NCI-H2196 (cell line): ENCODE measurements at regions not wholly inside any gene's neighbourhood (a gene's known extent, or its start where the extent isn't known, plus 50 kb on each side); places are given as distances from the start of the nearest gene placed in this dataset.
"Not testable (repeated sequence)": the region's sequence is repeated elsewhere in the genome, so short reads cannot be mapped to it uniquely, and the experiment has no call there.

Source experiments
- DNase-seq: peaks from one replicate; lab custom pipeline; 2025; ENCODE audit not compliant: unreplicated experiment; lab: John Stamatoyannopoulos, UW

DNA sequence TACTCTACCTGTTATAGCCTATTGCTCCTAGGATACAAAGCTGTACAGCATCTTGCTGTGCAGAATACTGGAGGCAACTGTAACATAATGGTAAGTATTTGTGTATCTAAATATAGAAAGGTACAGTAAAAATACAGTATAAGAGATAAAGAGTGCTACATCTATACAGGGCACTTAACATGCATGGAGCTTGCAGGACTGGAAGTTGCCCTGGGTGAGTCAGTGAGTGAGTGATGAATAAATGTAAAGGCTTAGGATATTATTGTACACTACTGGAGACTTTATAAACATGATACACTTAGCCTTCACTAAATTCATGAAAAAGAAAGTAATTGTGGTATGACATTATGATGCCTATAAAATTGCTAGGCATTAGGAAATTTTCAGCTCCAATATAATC lies 65.5 kb upstream of the OSMR start:
- DNase-seq, result no peak

DNA sequence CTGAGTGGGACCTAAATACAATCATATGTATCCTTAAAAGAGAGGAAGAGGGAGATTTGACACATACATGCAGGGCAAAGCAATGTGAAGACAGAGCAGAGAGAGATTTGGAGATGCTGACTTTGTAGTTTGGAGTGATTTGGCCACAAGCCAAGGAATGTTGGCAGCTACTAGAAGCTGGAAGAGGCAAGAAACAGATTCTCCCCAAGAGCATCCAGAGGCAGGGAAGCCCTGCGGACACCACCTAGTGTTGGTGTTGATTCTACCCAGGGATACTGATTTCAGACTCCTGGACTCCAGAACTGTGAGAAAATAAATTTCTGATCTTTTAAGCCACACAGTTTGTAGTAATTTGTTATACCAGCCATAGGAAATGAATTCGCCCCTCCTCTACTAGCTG lies 64.9 kb upstream of the OSMR start:
- peak; percentile 84 for DNase-seq

DNA sequence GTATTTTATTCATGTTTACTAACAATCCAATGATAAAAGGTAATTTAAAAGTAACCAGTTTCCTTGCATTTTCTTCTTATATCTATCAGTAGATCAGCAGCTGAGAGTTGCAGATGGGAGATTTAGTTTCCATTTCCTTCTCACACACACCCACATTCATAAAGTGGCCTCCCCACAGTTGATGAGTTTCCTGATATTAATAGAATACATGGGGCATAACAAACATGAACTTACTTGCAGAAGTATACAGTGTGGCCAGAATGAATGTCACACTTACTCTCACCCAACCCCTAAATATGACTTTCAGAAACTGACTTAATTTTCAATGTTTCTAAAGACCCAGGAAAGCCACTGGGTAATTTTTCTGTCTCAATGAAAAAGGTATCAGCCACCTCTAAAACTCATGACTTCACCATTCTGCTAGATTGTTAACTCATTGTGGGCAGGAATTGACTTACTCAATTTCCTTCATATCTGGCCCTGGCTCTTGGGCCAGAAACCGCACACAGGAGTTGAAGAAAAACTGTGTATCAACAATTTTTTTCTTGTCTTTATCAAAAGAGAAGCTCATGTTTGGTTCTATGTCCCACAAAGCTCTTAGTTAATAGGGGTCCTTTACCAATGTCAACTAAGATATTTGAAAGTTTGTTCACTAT lies 63.5 kb upstream of the OSMR start:
- no peak for DNase-seq

DNA sequence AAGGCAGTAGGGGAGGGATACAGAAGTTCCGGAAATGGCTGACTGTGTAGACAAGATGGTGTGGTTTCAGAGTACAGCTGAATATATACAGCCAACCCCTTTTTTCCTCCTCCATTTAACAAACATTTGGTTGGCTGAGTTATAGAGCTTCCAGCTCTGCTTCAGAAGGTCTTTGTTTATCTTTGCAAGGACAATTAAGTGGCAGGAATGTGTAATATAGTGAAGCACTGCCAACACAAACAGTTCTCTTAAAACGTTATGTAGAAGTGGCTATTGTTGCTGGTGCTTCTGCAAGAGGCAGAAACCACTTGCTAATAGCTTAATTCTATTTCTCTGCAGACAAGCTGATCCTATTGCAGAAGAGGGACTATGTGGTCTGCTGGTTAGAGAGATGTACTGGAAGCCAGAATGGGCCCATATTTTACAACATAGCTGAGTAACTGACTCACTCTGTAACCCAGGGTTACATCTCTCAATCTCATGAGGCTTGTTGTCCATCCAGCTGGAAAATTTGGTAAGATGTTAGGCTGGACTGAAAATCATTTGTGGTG lies 62.7 kb upstream of the OSMR start:
- peak; percentile 97 for DNase-seq

DNA sequence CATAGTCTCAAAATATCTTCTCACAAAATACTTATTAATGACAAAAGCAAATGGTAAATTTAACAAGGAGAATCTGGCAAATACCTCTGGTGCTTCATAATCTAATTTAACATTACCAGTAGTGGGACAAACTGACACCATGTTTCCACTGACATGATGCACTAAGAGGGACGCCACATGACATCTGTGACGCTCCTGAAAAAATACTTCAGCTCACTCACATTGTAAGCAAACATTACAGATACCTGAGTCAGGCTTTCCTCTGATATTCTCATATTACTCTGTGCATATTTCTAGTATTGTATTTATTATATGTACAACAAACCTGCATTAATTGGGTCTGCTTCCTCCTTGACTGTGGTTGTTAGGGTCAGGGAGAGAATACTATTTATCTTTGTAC lies 56.7 kb upstream of the OSMR start:
- DNase-seq, result no peak

DNA sequence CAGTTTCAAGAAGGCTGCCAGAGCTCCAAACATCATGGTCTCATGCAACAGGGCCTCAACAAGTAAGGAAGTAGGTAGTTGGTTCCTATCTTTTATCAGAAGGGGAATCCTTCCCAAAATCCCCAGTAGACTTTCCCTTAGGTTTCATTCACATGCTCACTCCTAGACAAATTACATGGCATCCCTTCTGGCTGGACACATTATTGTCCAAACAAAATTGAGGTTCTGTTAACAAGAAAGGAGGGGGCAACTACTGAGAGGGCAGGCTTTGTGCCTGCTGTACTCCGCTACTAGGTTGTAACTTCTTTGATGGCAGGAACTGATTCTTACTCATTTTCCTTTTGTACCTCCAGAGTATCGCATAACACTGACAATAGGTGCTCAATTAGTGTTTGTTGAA lies 56.0 kb upstream of the OSMR start:
- no peak for DNase-seq

DNA sequence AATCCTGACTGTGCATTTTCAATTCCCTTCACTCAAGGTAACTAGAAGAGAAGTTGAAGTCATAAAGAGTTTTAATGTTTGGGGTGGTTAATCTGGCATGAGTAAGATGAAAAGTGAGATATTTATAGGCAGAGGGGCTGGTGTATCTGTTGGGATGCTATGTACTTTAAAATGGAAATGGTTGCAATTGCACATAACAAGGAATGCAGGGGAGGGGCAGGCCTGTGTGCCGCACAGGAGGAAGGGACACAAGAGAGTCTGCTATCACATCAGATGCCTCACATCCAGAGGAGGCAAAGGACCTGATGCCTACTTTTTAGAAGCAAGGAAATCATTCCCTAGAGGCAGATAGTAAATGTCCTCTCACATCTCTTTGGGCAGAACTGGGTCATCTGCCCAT lies 55.5 kb upstream of the OSMR start:
- no peak for DNase-seq

DNA sequence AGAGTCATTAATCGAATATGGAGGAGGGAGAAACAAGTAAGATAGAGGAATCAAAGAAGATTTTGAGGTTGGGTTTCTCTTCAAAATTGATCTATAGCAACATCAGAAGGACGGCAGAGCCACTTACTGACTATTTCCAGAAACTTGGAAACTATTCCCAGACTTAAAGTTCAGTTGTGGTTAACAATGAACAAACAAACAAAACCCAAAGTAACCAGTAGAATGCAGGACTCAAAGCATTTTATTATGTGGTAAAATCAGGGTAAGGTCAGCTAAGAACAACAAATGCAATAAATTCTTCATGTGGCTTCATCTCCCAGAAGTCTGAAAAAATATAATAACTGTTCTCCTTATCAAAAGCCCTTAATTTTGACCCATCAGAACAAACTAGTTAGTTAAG lies 54.9 kb upstream of the OSMR start:
- no peak for DNase-seq

DNA sequence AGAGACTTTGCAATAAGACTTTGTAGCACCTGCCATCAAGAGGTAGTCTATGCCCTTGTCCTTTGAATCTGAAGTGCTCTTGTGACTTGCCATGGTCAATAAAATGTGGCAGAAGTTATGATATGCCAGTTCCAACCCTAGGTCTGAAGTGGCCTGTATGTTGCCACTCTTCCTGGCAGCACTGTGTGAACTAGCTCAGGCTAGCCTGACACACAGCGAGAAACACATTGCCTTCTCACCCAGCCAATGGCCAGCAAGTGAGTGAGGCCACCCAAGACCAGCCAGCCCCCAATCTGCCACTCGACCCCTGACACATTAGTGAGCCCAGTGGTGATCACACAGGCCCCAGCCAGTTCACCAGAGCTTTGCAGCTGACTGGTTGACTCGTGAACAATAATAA lies 52.7 kb upstream of the OSMR start:
- DNase-seq, result peak; percentile 89

DNA sequence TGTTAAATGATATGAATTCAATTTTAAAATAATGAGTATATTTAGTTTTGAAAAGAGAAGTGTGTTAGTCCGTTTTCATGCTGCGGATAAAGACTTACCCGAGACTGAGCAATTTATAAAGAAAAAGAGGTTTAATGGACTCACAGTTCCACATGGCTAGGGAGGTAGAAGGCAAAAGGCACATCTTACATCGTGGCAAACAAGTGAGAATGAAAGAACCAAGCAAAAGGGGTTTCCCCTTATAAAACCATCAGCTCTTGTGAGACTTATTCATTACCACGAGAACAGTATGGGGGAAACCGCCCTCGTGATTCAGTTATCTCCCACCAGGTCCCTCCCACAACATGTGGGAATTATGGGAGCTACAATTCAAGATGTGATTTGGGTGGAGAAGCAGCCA lies 51.8 kb upstream of the OSMR start:
- DNase-seq, result not testable (repeated sequence)

DNA sequence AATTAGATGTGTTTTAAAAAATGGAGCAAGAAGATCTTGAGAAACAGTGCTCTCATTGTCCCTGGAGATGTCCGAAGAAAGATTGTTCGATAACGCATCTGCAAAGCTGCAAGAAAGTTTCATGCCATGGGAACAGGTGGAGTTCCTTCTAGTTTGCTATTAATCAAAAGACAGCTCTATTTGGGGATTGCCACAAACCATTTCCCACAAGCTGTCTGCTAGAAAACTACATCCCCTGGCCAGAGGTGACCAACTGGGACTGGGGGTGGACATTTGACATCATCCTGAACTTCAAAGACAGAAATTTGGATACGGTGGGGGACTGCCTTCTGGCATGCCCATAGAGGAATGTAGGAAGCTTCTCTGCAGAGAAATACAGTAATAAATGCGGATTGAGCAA lies 50.8 kb upstream of the OSMR start:
- DNase-seq, result no peak

DNA sequence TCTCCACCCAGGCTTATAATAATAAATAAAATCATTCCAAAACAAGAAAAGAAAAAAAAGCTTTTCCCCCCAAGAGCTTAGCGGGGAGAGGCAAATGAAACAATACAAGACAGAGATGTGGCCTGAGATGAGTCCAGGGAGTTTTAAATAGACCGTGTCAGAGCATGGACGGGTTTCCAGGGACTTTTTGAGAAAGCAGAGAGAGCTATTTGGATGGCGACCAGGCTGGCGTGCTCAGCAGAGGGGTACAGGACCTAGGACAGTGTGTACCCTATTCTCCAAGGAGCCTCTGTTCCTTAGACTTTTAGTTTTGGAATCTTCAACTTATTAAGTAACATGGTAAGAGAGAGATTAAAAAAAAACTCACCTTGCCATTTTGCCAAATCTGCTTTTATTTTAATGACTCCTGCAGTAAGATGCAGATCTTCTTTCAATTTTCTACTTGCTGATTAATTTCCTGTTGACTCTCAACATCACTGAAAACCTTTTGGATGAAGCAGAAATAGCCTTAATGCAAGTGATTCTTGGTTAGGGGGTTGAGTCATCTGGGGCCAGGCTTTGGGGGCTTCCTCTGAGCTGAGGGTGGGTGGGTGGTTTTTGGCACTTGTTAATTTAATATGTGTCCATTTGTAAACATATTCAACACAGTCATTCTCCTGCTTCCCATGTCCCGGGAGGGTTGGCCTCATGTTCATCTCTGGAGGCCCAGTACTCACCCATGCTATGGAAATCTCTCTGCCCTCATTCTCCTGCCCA lies 49.6 kb upstream of the OSMR start:
- no peak for DNase-seq
